ENCODE measurements at regions not wholly inside any gene's neighbourhood (a gene's known extent, or its start where the extent isn't known, plus 50 kb on each side); places are given as distances from the start of the nearest gene placed in this dataset.
A peak's percentile ranks its signal among the peaks of the same experiment; 100 is the strongest.
"Not testable (repeated sequence)": the region's sequence is repeated elsewhere in the genome, so short reads cannot be mapped to it uniquely, and the experiment has no call there.

DNA sequence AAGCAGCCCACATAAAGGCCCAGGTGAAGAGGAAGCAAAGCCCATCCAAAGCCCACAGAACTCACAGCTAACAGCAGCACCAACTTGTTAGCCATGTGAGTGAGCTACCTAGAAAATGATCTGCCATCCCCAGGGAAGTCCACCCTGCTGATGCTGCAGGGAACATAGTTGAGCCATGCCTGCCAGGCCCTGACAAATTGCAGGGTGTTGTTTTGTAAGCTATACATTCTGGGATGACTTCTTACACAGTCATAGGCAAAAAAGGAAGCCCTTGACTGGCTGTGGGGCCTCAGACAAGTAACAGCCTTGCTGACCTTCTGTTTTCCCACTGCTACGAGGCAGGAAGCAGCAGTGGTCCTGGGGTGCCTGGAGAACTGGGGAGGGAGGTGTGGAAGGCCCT is 262.7 kb downstream of the MATN1 start:
- H3K36me3 ChIP-seq (ENCODE audit: insufficient read depth, insufficient read length, low read length): no peaks in the 10 kb centered on the region
- H3K27me3 ChIP-seq (ENCODE audit: insufficient read depth, insufficient read length): no peaks in the 10 kb centered on the region
- H3K9me3 ChIP-seq (ENCODE audit: insufficient read depth, low read length): peaks cover 16% of the 10 kb centered on the region; the same call in 1 of the 2 replicates
- H3K4me1 ChIP-seq (ENCODE audit: insufficient read depth, insufficient read length): no peaks in the 10 kb centered on the region
- TF ChIP-seq SUZ12 (IDR thresholded peaks at IDR 0.05; ENCODE audit: extremely low read depth, insufficient read depth, insufficient read length) (no peak), YY1 (IDR thresholded peaks at IDR 0.05; ENCODE audit: insufficient read depth, insufficient read length) (no peak), ZNF274 (IDR thresholded peaks at IDR 0.05; ENCODE audit: low read depth, low read length) (no peak)
- no peak overlapping the region for H3K4me3 ChIP-seq (ENCODE audit: insufficient read length, low read depth)
- no peak overlapping the region for H3K9ac ChIP-seq (ENCODE audit: insufficient read length, low read depth)
- no peak for DNase-seq (ENCODE audit: low read depth, low spot score)

DNA sequence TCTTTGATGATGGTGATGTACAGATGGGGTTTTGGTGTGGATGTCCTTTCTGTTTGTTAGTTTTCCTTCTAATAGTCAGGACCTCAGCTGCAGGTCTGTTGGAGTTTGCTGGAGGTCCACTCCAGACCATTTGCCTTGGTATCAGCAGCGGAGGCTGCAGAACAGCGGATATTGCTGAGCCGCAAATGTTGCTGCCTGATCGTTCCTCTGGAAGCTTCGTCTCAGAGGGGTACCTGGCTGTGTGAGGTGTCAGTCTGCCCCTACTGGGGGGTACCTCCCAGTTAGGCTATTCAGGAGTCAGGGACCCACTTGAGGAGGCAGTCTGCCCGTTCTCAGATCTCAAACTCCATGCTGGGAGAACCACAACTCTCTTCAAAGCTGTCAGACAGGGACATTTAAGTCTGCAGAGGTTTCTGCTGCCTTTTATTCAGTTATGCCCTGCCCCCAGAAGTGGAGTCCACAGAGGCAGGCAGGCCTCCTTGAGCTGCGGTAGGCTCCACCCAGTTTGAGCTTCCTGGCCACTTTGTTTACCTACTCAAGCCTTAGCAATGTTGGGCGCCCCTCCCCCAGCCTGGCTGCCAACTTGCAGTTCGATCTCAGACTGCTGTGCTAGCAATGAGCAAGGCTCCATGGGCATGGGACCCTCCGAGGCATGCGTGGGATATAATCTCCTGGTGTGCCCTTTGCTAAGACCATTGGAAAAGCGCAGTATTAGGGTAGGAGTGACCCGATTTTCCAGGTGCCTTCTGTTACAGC is 264.5 kb downstream of the MATN1 start:
- not testable (repeated sequence) for H3K27me3 ChIP-seq (ENCODE audit: insufficient read depth, insufficient read length); H3K4me3 ChIP-seq (ENCODE audit: insufficient read length, low read depth); H3K4me1 ChIP-seq (ENCODE audit: insufficient read depth, insufficient read length); H3K9ac ChIP-seq (ENCODE audit: insufficient read length, low read depth); H3K36me3 ChIP-seq (ENCODE audit: insufficient read depth, insufficient read length, low read length)
- peaks cover 16% of the 10 kb centered on the region; the same call in 1 of the 2 replicates for H3K9me3 ChIP-seq (ENCODE audit: insufficient read depth, low read length)
- DNase-seq (ENCODE audit: low read depth, low spot score): peak; percentile 6

DNA sequence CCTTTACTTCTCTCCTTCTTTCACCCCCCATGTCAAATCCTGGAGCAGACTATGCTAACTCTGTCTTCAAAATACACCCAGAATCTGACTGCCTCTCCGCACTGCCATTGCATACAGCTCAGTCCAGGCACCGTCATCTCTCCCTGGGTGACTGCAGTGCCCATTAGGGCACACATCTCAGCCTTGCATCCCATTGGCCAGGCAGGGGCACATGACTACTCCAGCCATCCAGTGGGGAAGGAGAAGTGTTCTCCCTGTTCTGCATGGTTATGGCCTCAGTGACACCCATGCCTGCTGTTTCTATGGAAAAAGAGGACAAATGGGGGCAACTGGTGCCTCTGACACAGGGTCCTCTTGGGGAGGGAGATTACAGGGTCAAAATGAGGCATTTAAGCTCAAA is 270.5 kb downstream of the MATN1 start:
- TF ChIP-seq SUZ12 (IDR thresholded peaks at IDR 0.05; ENCODE audit: extremely low read depth, insufficient read depth, insufficient read length) (no peak), ZNF274 (IDR thresholded peaks at IDR 0.05; ENCODE audit: low read depth, low read length) (no peak), YY1 (IDR thresholded peaks at IDR 0.05; ENCODE audit: insufficient read depth, insufficient read length) (no peak)

DNA sequence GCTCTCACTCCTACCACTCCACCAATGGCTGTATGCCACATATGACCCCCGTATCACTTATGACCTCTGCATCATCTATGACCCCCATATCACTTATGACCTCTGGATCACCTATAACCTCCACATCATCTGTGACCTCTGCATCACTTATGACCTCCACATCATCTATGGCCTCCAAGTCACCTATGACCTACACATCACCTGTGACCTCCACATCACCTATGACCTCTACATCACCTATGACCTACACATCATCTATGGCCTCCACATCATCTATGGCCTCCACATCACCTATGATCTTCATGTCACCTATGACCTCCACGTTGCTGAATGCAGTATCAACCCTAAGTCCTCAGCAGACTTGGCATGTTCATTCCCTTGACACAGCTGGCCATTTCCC is 271.2 kb downstream of the MATN1 start:
- DNase-seq (ENCODE audit: low read depth, low spot score): no peak
- no peak overlapping the region for H3K9ac ChIP-seq (ENCODE audit: insufficient read length, low read depth)
- H3K9me3 ChIP-seq (ENCODE audit: insufficient read depth, low read length): no peaks in the 10 kb centered on the region
- TF ChIP-seq ZNF274 (IDR thresholded peaks at IDR 0.05; ENCODE audit: low read depth, low read length): no peak
- peaks cover 3% of the 10 kb centered on the region for H3K27me3 ChIP-seq (ENCODE audit: insufficient read depth, insufficient read length)
- no peaks in the 10 kb centered on the region for H3K36me3 ChIP-seq (ENCODE audit: insufficient read depth, insufficient read length, low read length)
- no peaks in the 10 kb centered on the region for H3K4me1 ChIP-seq (ENCODE audit: insufficient read depth, insufficient read length)
- no peak overlapping the region for H3K4me3 ChIP-seq (ENCODE audit: insufficient read length, low read depth)

More for the DNA sequence above, 270.5 kb downstream of the MATN1 start:
- Histone ChIP-seq H3K9ac (ENCODE audit: insufficient read length, low read depth) (no peak overlapping the region), H3K36me3 (ENCODE audit: insufficient read depth, insufficient read length, low read length) (no peaks in the 10 kb centered on the region), H3K9me3 (ENCODE audit: insufficient read depth, low read length) (no peaks in the 10 kb centered on the region), H3K4me3 (ENCODE audit: insufficient read length, low read depth) (no peak overlapping the region), H3K4me1 (ENCODE audit: insufficient read depth, insufficient read length) (no peaks in the 10 kb centered on the region), H3K27me3 (ENCODE audit: insufficient read depth, insufficient read length) (no peaks in the 10 kb centered on the region)
- DNase-seq (ENCODE audit: low read depth, low spot score): no peak

DNA sequence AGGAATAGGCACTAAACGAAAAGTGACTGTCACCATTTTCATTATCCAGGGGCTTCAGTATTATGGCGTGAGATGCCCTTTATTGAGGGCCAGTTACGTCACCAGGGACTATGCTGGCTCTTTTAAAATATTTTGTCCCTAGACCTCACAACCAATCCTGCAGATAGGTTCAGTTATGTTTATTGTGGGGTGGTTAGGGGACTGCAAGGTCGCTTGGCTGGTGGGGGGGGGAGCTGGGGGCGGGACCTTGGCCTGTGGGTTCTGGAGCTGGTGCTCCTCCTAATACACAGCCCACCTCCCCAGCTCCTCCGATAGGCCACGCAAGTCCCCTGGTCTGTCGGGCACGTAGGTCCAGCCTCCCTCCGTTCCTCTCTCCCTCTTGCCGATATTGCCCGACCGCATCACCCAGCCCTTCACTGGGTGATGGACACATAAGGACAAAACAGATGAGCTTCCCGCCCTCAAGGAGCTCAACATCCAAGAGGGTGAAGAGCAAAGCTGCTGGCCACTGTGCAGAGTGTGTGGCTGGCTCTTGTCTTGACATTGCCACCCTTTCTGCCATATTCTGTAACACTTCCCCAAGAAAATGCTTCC is 271.8 kb downstream of the MATN1 start:
- DNase-seq (ENCODE audit: low read depth, low spot score): no peak
- Histone ChIP-seq H3K9ac (ENCODE audit: insufficient read length, low read depth) (no peak overlapping the region), H3K9me3 (ENCODE audit: insufficient read depth, low read length) (no peaks in the 10 kb centered on the region), H3K36me3 (ENCODE audit: insufficient read depth, insufficient read length, low read length) (no peaks in the 10 kb centered on the region), H3K27me3 (ENCODE audit: insufficient read depth, insufficient read length) (peaks cover 3% of the 10 kb centered on the region), H3K4me3 (ENCODE audit: insufficient read length, low read depth) (no peak overlapping the region), H3K4me1 (ENCODE audit: insufficient read depth, insufficient read length) (no peaks in the 10 kb centered on the region)
- no peak for TF ChIP-seq SUZ12 (IDR thresholded peaks at IDR 0.05; ENCODE audit: extremely low read depth, insufficient read depth, insufficient read length)
- TF ChIP-seq YY1 (IDR thresholded peaks at IDR 0.05; ENCODE audit: insufficient read depth, insufficient read length): no peak
- TF ChIP-seq ZNF274 (IDR thresholded peaks at IDR 0.05; ENCODE audit: low read depth, low read length): no peak

DNA sequence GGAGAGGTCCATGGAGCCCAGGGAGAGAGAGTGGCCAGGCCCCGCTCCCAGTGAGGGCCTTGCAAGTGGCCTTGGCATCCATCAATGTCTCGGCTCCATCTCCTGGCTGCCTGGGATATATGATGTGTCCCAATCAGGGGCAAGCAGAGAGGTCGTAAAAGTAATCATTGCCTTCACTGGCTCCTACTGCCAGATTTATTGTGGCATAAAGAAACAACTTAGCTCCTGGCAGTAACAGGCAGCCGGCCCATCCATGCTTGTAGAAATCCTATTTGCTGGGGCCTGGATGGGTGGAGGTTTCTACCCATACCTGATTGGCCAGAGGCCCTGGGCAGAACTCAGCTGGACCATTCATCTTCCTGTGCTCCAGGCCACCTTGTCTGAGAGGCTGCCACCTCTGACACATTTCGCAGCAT is 272.6 kb downstream of the MATN1 start:
- no peak for DNase-seq (ENCODE audit: low read depth, low spot score)
- H3K36me3 ChIP-seq (ENCODE audit: insufficient read depth, insufficient read length, low read length): no peaks in the 10 kb centered on the region
- H3K4me1 ChIP-seq (ENCODE audit: insufficient read depth, insufficient read length): no peaks in the 10 kb centered on the region
- H3K9ac ChIP-seq (ENCODE audit: insufficient read length, low read depth): no peak overlapping the region
- H3K27me3 ChIP-seq (ENCODE audit: insufficient read depth, insufficient read length): peaks cover 3% of the 10 kb centered on the region
- no peaks in the 10 kb centered on the region for H3K9me3 ChIP-seq (ENCODE audit: insufficient read depth, low read length)
- TF ChIP-seq YY1 (IDR thresholded peaks at IDR 0.05; ENCODE audit: insufficient read depth, insufficient read length): no peak
- TF ChIP-seq ZNF274 (IDR thresholded peaks at IDR 0.05; ENCODE audit: low read depth, low read length): no peak
- TF ChIP-seq SUZ12 (IDR thresholded peaks at IDR 0.05; ENCODE audit: extremely low read depth, insufficient read depth, insufficient read length): no peak
- no peak overlapping the region for H3K4me3 ChIP-seq (ENCODE audit: insufficient read length, low read depth)

DNA sequence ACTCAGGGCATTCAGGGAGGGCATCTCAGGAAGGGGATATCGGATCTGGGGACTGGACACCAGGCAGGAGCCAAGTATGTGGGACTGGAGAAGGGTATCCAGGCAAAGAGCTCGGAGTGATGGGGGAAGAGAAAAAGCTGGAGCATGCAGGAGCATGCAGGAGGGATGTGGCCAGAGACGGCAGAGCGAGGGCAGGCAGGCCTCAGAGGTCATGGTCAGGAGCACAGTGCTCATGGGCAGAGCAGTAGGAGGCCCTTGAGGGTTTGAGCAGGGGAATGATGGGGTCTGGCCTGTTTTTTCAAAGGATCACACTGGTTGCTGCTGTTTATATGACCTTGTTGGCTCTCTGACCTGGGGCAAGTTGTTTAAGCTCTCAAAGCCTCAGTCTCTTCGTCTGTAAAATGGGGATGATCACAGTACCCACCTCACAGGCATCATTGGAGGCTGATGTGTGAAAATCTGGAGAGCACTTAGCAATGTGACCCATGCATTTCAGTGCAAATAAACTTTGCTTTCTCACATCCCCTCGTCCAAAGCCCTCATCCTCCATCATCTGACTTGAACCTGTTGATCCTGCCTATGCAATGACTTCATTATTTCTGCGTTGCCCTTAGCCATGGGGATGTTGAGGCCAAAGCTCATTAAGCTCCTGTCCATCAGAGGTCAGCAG is 273.1 kb downstream of the MATN1 start:
- H3K4me3 ChIP-seq (ENCODE audit: insufficient read length, low read depth): no peak overlapping the region
- H3K27me3 ChIP-seq (ENCODE audit: insufficient read depth, insufficient read length): peaks cover 3% of the 10 kb centered on the region
- no peaks in the 10 kb centered on the region for H3K36me3 ChIP-seq (ENCODE audit: insufficient read depth, insufficient read length, low read length)
- TF ChIP-seq SUZ12 (IDR thresholded peaks at IDR 0.05; ENCODE audit: extremely low read depth, insufficient read depth, insufficient read length) (no peak), YY1 (IDR thresholded peaks at IDR 0.05; ENCODE audit: insufficient read depth, insufficient read length) (no peak), ZNF274 (IDR thresholded peaks at IDR 0.05; ENCODE audit: low read depth, low read length) (no peak)
- no peak for DNase-seq (ENCODE audit: low read depth, low spot score)
- no peak overlapping the region for H3K9ac ChIP-seq (ENCODE audit: insufficient read length, low read depth)
- peaks cover 2% of the 10 kb centered on the region for H3K4me1 ChIP-seq (ENCODE audit: insufficient read depth, insufficient read length)
- no peaks in the 10 kb centered on the region for H3K9me3 ChIP-seq (ENCODE audit: insufficient read depth, low read length)

All from NT2/D1 (cell line).